ENCODE measurements at regions not wholly inside any gene's neighbourhood (a gene's known extent, or its start where the extent isn't known, plus 50 kb on each side); places are given as distances from the start of the nearest gene placed in this dataset.

DNA sequence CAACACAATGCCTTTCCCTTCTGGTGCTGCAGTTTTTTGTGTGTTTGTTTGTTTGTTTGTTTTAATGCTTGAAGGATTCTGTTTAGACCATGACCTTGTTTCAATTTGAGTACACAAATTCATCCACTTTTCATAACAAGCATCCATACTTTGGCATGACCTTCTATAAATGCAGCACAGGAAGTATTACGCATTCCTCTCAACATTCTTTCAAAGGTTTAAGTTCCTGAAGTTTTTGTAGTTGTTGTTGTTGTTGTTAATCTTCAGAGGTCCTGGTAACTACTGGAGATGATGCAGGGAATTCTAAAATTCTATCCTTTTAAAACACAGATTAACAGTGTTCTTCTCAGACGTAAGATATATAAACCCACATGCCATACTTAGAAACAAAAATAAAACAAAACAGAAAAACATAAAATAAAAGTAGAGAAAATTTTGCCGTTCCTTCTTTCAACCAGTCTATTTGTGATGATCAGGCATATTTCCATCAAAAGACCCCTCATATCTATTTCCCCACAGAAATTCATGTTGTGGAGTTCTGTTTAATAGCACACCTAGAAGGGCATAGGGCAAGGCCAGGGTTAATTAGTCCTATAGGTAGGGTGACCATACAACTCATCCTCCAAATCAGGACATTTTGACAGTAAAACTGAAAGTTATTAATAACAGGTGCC lies 529.9 kb downstream of the NOVA1 start:
- TF ChIP-seq, protein P1, sequence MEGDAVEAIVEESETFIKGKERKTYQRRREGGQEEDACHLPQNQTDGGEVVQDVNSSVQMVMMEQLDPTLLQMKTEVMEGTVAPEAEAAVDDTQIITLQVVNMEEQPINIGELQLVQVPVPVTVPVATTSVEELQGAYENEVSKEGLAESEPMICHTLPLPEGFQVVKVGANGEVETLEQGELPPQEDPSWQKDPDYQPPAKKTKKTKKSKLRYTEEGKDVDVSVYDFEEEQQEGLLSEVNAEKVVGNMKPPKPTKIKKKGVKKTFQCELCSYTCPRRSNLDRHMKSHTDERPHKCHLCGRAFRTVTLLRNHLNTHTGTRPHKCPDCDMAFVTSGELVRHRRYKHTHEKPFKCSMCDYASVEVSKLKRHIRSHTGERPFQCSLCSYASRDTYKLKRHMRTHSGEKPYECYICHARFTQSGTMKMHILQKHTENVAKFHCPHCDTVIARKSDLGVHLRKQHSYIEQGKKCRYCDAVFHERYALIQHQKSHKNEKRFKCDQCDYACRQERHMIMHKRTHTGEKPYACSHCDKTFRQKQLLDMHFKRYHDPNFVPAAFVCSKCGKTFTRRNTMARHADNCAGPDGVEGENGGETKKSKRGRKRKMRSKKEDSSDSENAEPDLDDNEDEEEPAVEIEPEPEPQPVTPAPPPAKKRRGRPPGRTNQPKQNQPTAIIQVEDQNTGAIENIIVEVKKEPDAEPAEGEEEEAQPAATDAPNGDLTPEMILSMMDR (IDR thresholded peaks at IDR 0.05; ENCODE audit: low read depth, low read length), result no peak
- no peak overlapping the region for H3K4me3 ChIP-seq
- DNase-seq (ENCODE audit: low read depth in 1 of 2, low spot score in 1 of 2), result no peak
- no peaks in the 10 kb centered on the region for H3K36me3 ChIP-seq
- no peaks in the 10 kb centered on the region for H3K9me3 ChIP-seq (ENCODE audit: low read depth)
- H3K4me1 ChIP-seq (ENCODE audit: low read depth), result no peaks in the 10 kb centered on the region
- H3K27me3 ChIP-seq, result no peaks in the 10 kb centered on the region
- H3K27ac ChIP-seq, result no peak overlapping the region

DNA sequence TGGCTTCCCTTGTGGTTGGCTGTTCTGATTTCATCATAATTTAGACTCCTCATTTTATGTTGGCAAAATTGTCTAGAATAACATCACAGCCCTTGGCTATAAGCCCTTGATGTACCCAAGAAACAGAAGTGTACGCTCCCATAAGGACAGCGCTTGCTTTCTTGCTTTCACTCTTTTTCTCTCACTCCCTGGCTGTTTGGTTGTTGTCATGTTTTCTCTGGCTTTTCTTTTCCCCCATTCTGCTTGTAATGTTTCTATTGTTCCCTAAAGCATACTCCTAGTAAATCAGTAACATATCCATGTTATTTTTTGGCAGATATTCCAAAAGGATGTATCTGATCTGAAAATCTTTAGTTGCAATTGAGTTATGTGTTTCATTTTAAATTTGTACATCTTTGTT lies 530.5 kb downstream of the NOVA1 start:
- H3K27ac ChIP-seq, result no peak overlapping the region
- H3K27me3 ChIP-seq, result no peaks in the 10 kb centered on the region
- H3K4me1 ChIP-seq (ENCODE audit: low read depth), result no peaks in the 10 kb centered on the region
- DNase-seq (ENCODE audit: low read depth in 1 of 2, low spot score in 1 of 2), result no peak
- H3K36me3 ChIP-seq, result no peaks in the 10 kb centered on the region
- no peak overlapping the region for H3K4me3 ChIP-seq
- TF ChIP-seq, protein P1 (IDR thresholded peaks at IDR 0.05; ENCODE audit: low read depth, low read length), result no peak
- no peaks in the 10 kb centered on the region for H3K9me3 ChIP-seq (ENCODE audit: low read depth)

DNA sequence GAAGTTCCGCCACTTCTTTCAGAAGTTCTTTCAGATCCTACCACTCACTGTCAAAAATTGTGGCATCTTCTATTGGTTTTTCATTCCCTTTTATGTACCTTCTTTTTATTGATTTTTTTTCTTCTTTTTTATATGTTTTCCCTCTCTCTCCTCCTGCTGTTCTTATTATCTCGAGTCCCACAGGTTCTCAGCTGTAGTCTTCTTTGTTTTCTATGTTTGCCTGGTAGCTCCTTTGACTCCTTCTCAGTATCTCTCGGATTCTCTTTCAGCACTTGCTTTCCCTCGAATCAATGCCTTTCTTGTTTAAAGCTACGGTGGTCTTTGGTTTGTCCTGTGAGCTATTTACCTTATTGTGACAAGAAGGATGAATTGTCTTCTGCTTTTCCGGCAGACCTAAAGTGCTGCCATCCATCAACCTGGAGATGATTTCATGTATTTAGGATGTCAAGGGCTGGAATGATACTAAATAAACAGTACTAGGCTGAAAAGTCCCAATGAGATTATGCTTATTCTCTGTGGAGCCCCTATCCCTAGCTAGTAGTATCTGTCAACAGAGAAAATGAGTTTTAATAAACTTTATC lies 541.7 kb downstream of the NOVA1 start:
- no peaks in the 10 kb centered on the region for H3K36me3 ChIP-seq
- H3K27ac ChIP-seq, result no peak overlapping the region
- no peaks in the 10 kb centered on the region for H3K27me3 ChIP-seq
- H3K9me3 ChIP-seq (ENCODE audit: low read depth), result no peaks in the 10 kb centered on the region
- no peak for DNase-seq (ENCODE audit: low read depth in 1 of 2, low spot score in 1 of 2)
- H3K4me1 ChIP-seq (ENCODE audit: low read depth), result no peaks in the 10 kb centered on the region
- TF ChIP-seq, protein P1 (IDR thresholded peaks at IDR 0.05; ENCODE audit: low read depth, low read length), result no peak
- no peak overlapping the region for H3K4me3 ChIP-seq

DNA sequence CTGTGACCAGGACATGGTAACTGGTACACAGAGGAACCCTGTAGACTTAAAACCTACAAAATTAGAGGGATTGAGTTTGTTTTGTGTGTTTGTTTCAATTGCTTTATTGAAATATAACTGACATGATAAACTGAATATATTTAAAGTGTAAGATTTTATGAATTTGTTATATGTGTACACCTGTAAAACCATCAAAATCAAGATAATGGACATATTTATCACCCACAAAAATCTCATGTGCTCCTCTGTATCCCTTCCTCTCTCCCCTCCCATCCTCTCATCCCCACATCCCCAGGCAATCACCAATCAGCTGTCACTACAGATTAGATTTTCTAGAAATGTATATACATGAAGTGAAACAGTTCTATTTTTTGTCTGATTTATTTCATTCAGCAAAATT lies 565.5 kb downstream of the NOVA1 start:
- H3K4me3 ChIP-seq, result no peak overlapping the region
- no peaks in the 10 kb centered on the region for H3K36me3 ChIP-seq
- no peak overlapping the region for H3K27ac ChIP-seq
- no peak for DNase-seq (ENCODE audit: low read depth in 1 of 2, low spot score in 1 of 2)
- no peaks in the 10 kb centered on the region for H3K4me1 ChIP-seq (ENCODE audit: low read depth)
- H3K9me3 ChIP-seq (ENCODE audit: low read depth), result no peaks in the 10 kb centered on the region
- TF ChIP-seq, protein P1 (IDR thresholded peaks at IDR 0.05; ENCODE audit: low read depth, low read length), result no peak
- H3K27me3 ChIP-seq, result no peaks in the 10 kb centered on the region

DNA sequence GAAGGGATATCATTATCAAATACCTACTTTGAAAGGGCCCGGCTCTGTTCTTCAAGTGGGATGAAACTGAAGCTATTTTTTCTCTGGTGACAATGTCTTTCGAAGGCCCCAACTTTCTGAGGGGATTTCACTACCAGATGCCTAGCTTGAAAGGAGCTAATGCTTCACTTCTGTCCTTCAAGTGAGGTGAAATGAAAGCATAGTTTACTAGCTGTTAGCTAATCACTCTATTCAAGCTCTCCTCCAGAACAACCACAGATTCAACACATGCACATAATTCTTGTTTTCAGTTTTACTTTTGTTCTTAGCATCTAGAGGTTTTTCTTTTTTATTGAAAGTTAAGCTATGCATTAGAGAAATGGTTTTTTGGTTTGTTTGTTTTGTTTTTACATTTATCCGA lies 571.4 kb downstream of the NOVA1 start:
- Histone ChIP-seq H3K4me1 (ENCODE audit: low read depth) (no peaks in the 10 kb centered on the region), H3K36me3 (no peaks in the 10 kb centered on the region), H3K4me3 (no peak overlapping the region), H3K27ac (no peak overlapping the region), H3K9me3 (ENCODE audit: low read depth) (no peaks in the 10 kb centered on the region), H3K27me3 (no peaks in the 10 kb centered on the region)
- TF ChIP-seq, protein P1 (IDR thresholded peaks at IDR 0.05; ENCODE audit: low read depth, low read length), result no peak
- DNase-seq (ENCODE audit: low read depth in 1 of 2, low spot score in 1 of 2), result no peak
